Type B pancreatic cell (in vitro differentiated cells): ENCODE measurements at regions not wholly inside any gene's neighbourhood (a gene's known extent, or its start where the extent isn't known, plus 50 kb on each side); places are given as distances from the start of the nearest gene placed in this dataset.

ENCODE experiments used
- DNase-seq: peaks from one replicate; pipeline ENCODE4 v3.0.0; 2021; ENCODE audit warnings: mixed read lengths; ENCODE audit not compliant: unreplicated experiment; ENCODE audit errors: extremely low spot score
- H3K27ac Mint-ChIP-seq: 2 replicates; pipeline ENCODE4 v1.8.0; 2021; ENCODE audit warnings: mild to moderate bottlenecking, mixed read lengths
- H3K27me3 Mint-ChIP-seq: 2 replicates; pipeline ENCODE4 v1.8.0; 2021; ENCODE audit warnings: mixed read lengths
- H3K36me3 Mint-ChIP-seq: 2 replicates; pipeline ENCODE4 v1.8.0; 2021; ENCODE audit warnings: mixed read lengths
- H3K4me1 Mint-ChIP-seq: one replicate; pipeline ENCODE4 v1.8.0; 2021; ENCODE audit warnings: mixed read lengths; ENCODE audit not compliant: unreplicated experiment
- H3K4me3 Mint-ChIP-seq: 2 replicates; pipeline ENCODE4 v1.8.0; 2021; ENCODE audit warnings: mild to moderate bottlenecking, mixed read lengths
- H3K9me3 Mint-ChIP-seq: 2 replicates; pipeline ENCODE4 v1.8.0; 2021; ENCODE audit warnings: mixed read lengths
- CTCF ChIP-seq: fragments of 200-600 bp; sonication (generic); conservative IDR thresholded peaks from 2 replicates; pipeline ENCODE4 v1.5.0; 2021; ENCODE audit warnings: antibody characterized with exemption, mild to moderate bottlenecking

GRCh38 chr5:60387051-60387440, 312.9 kb downstream of the DEPDC1B start:
- H3K36me3 Mint-ChIP-seq = peaks cover 4% of the 10 kb centered on the region
- H3K9me3 Mint-ChIP-seq = no peaks in the 10 kb centered on the region
- peaks cover 11% of the 10 kb centered on the region for H3K4me1 Mint-ChIP-seq
- no peak overlapping the region for H3K27ac Mint-ChIP-seq
- TF ChIP-seq CTCF = no peak
- no peak overlapping the region for H3K4me3 Mint-ChIP-seq
- DNase-seq = no peak
- peaks cover 5% of the 10 kb centered on the region for H3K27me3 Mint-ChIP-seq

- no peak for TF ChIP-seq CTCF
- Mint-ChIP-seq H3K4me3 (no peak overlapping the region), H3K9me3 (no peaks in the 10 kb centered on the region), H3K27me3 (peaks cover 5% of the 10 kb centered on the region), H3K27ac (no peak overlapping the region), H3K36me3 (peaks cover 4% of the 10 kb centered on the region), H3K4me1 (peaks cover 11% of the 10 kb centered on the region)
- no peak for DNase-seq
Observed at GRCh38 chr5:60386436-60387050, 313.4 kb downstream of the DEPDC1B start.

- H3K4me3 Mint-ChIP-seq = no peak overlapping the region
- peak; percentile 52 for TF ChIP-seq CTCF
- DNase-seq = no peak
- no peaks in the 10 kb centered on the region for H3K36me3 Mint-ChIP-seq
- H3K27me3 Mint-ChIP-seq = peaks cover 2% of the 10 kb centered on the region
- H3K4me1 Mint-ChIP-seq = peaks cover 11% of the 10 kb centered on the region
- H3K27ac Mint-ChIP-seq = no peak overlapping the region
- no peaks in the 10 kb centered on the region for H3K9me3 Mint-ChIP-seq
Observed at GRCh38 chr5:60382716-60383115, 317.2 kb downstream of the DEPDC1B start.

GRCh38 chr5:60379907-60380306, 320.1 kb downstream of the DEPDC1B start:
- Mint-ChIP-seq H3K4me3 (no peak overlapping the region), H3K4me1 (peaks cover 4% of the 10 kb centered on the region), H3K9me3 (no peaks in the 10 kb centered on the region), H3K36me3 (no peaks in the 10 kb centered on the region), H3K27ac (no peak overlapping the region), H3K27me3 (peaks cover 2% of the 10 kb centered on the region)
- TF ChIP-seq CTCF = no peak
- no peak for DNase-seq

- H3K36me3 Mint-ChIP-seq = no peaks in the 10 kb centered on the region
- DNase-seq = no peak
- no peak overlapping the region for H3K4me3 Mint-ChIP-seq
- H3K9me3 Mint-ChIP-seq = no peaks in the 10 kb centered on the region
- H3K27me3 Mint-ChIP-seq = no peaks in the 10 kb centered on the region
- TF ChIP-seq CTCF = no peak
- H3K27ac Mint-ChIP-seq = no peak overlapping the region
- peaks cover 7% of the 10 kb centered on the region for H3K4me1 Mint-ChIP-seq
Observed at GRCh38 chr5:60377826-60378225, 322.1 kb downstream of the DEPDC1B start.

- Mint-ChIP-seq H3K27me3 (no peaks in the 10 kb centered on the region), H3K36me3 (no peaks in the 10 kb centered on the region), H3K4me3 (no peak overlapping the region), H3K27ac (no peak overlapping the region), H3K4me1 (peaks cover 11% of the 10 kb centered on the region), H3K9me3 (no peaks in the 10 kb centered on the region)
- DNase-seq = no peak
- no peak for TF ChIP-seq CTCF
Observed at GRCh38 chr5:60376860-60377259, 323.1 kb downstream of the DEPDC1B start.
